ENCODE measurements at regions not wholly inside any gene's neighbourhood (a gene's known extent, or its start where the extent isn't known, plus 50 kb on each side); places are given as distances from the start of the nearest gene placed in this dataset.

- TF ChIP-seq EZH2phosphoT487 (IDR thresholded peaks at IDR 0.05; ENCODE audit: borderline replicate concordance, low read length) (no peak), CTCF (IDR thresholded peaks at IDR 0.05; ENCODE audit: low read depth, low read length, poor library complexity, severe bottlenecking) (no peak)
Observed at GRCh38 chr12:89280833-89281538, 71.3 kb downstream of the DUSP6 start.

GRCh38 chr12:89279499-89279898, 72.8 kb downstream of the DUSP6 start:
- Histone ChIP-seq H3K27ac (ENCODE audit: low read depth, low read length) (no peak overlapping the region), H3K4me2 (ENCODE audit: low read length) (no peak overlapping the region), H3F3A (ENCODE audit: control insufficient read depth, insufficient read depth) (no peaks in the 10 kb centered on the region), H3K27me3 (ENCODE audit: control insufficient read depth, low read length) (no peaks in the 10 kb centered on the region), H3K36me3 (ENCODE audit: control insufficient read depth, low read length) (no peaks in the 10 kb centered on the region), H3K4me1 (ENCODE audit: control insufficient read depth, low read length) (no peaks in the 10 kb centered on the region), H4K20me1 (ENCODE audit: control insufficient read depth, insufficient read depth, low read depth, low read length) (no peaks in the 10 kb centered on the region), H3K9me3 (ENCODE audit: control insufficient read depth, insufficient read depth, low read length) (no peaks in the 10 kb centered on the region), H3K4me3 (ENCODE audit: low read length) (no peak overlapping the region), H3K9me2 (replicated peaks; ENCODE audit: control insufficient read depth, low read length) (no peaks in the 10 kb centered on the region), H3K79me2 (ENCODE audit: control insufficient read depth, low read length) (no peaks in the 10 kb centered on the region)
- no peak for TF ChIP-seq EZH2phosphoT487 (IDR thresholded peaks at IDR 0.05; ENCODE audit: borderline replicate concordance, low read length)
- no peak for TF ChIP-seq CTCF (IDR thresholded peaks at IDR 0.05; ENCODE audit: low read depth, low read length, poor library complexity, severe bottlenecking)

More at GRCh38 chr12:89280833-89281538, 71.3 kb downstream of the DUSP6 start:
- H3K9me3 ChIP-seq (ENCODE audit: control insufficient read depth, insufficient read depth, low read length) = no peaks in the 10 kb centered on the region
- H3K79me2 ChIP-seq (ENCODE audit: control insufficient read depth, low read length) = no peaks in the 10 kb centered on the region
- no peak overlapping the region for H3K27ac ChIP-seq (ENCODE audit: low read depth, low read length)
- H3K4me2 ChIP-seq (ENCODE audit: low read length) = no peak overlapping the region
- no peaks in the 10 kb centered on the region for H3F3A ChIP-seq (ENCODE audit: control insufficient read depth, insufficient read depth)
- H3K36me3 ChIP-seq (ENCODE audit: control insufficient read depth, low read length) = no peaks in the 10 kb centered on the region
- H3K27me3 ChIP-seq (ENCODE audit: control insufficient read depth, low read length) = 0 out of 2 replicates have a peak, but pooled peaks cover under 1% of the 10 kb centered on the region
- no peaks in the 10 kb centered on the region for H4K20me1 ChIP-seq (ENCODE audit: control insufficient read depth, insufficient read depth, low read depth, low read length)
- H3K9me2 ChIP-seq (replicated peaks; ENCODE audit: control insufficient read depth, low read length) = no peaks in the 10 kb centered on the region
- H3K4me1 ChIP-seq (ENCODE audit: control insufficient read depth, low read length) = no peaks in the 10 kb centered on the region
- no peak overlapping the region for H3K4me3 ChIP-seq (ENCODE audit: low read length)

- H3K36me3 ChIP-seq (ENCODE audit: control insufficient read depth, low read length) = no peaks in the 10 kb centered on the region
- no peaks in the 10 kb centered on the region for H3K27me3 ChIP-seq (ENCODE audit: control insufficient read depth, low read length)
- no peaks in the 10 kb centered on the region for H4K20me1 ChIP-seq (ENCODE audit: control insufficient read depth, insufficient read depth, low read depth, low read length)
- no peaks in the 10 kb centered on the region for H3F3A ChIP-seq (ENCODE audit: control insufficient read depth, insufficient read depth)
- no peaks in the 10 kb centered on the region for H3K9me2 ChIP-seq (replicated peaks; ENCODE audit: control insufficient read depth, low read length)
- no peak overlapping the region for H3K4me2 ChIP-seq (ENCODE audit: low read length)
- H3K27ac ChIP-seq (ENCODE audit: low read depth, low read length) = no peak overlapping the region
- TF ChIP-seq CTCF (IDR thresholded peaks at IDR 0.05; ENCODE audit: low read depth, low read length, poor library complexity, severe bottlenecking) (no peak), EZH2phosphoT487 (IDR thresholded peaks at IDR 0.05; ENCODE audit: borderline replicate concordance, low read length) (no peak)
- H3K79me2 ChIP-seq (ENCODE audit: control insufficient read depth, low read length) = no peaks in the 10 kb centered on the region
- H3K4me1 ChIP-seq (ENCODE audit: control insufficient read depth, low read length) = no peaks in the 10 kb centered on the region
- no peaks in the 10 kb centered on the region for H3K9me3 ChIP-seq (ENCODE audit: control insufficient read depth, insufficient read depth, low read length)
- H3K4me3 ChIP-seq (ENCODE audit: low read length) = no peak overlapping the region
Observed at GRCh38 chr12:89278862-89279261, 73.4 kb downstream of the DUSP6 start.

All from DOHH2 (cell line).